Middle frontal gyrus (tissue), 1 donor: ENCODE measurements at regions not wholly inside any gene's neighbourhood (a gene's known extent, or its start where the extent isn't known, plus 50 kb on each side); places are given as distances from the start of the nearest gene placed in this dataset.
"Not testable (repeated sequence)": the region's sequence is repeated elsewhere in the genome, so short reads cannot be mapped to it uniquely, and the experiment has no call there.

Experiments
- DNase-seq: peaks from one replicate; pipeline ENCODE4 v3.0.0-alpha.2; 2015; ENCODE audit warnings: low spot score; ENCODE audit errors: extremely low spot score

- no peak for DNase-seq
Observed at GRCh38 chr18:78822949-78823285, 156.7 kb upstream of the SALL3 start.

- no peak for DNase-seq
Observed at GRCh38 chr18:78825168-78825567, 154.4 kb upstream of the SALL3 start.

GRCh38 chr18:78826631-78827030 is 153.0 kb upstream of the SALL3 start:
- DNase-seq: no peak

- no peak for DNase-seq
Observed at GRCh38 chr18:78827141-78827540, 152.5 kb upstream of the SALL3 start.

DNA sequence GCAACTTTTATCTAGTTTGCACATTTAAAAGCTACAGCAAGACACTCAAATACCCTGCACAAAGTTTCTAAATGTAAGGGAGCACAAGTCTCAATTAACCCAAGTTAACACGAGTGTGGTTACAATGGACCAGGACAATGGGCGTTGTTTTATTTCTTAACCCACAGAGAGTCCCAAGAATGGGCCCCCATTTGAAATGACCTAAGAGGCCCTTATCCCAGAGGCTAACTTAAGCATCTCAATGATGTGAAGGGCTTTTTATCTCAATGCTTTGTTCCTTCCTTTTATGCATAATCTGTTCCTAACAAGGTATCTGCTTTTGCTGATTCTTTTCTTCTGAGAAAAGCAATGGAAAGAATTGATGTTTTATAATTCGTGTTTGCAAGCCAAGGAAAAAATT is 151.5 kb upstream of the SALL3 start:
- no peak for DNase-seq

- DNase-seq: not testable (repeated sequence)
Observed at GRCh38 chr18:78829026-78829425, 150.6 kb upstream of the SALL3 start.

- no peak for DNase-seq
Observed at GRCh38 chr18:78830161-78830560, 149.5 kb upstream of the SALL3 start.

DNA sequence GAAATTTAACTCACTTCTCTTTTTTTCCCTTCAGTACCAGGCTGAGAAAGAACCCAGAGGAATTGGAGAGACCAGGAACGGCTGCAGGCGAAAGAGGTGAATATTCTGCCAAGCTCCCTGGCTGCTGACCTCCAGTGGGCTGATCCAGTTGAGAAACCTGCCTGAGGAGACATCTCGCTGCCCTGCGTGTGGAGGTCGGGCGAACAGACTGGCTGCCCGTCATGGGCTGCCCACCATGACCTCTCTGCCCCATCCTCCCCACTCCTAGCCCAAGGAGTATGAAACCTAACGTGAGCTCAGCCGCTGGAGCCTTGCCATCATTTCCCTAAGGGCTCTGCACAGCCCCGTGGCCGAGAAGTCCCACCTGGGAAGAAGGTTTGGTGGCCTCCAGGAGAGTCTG is 148.8 kb upstream of the SALL3 start:
- DNase-seq: no peak

DNA sequence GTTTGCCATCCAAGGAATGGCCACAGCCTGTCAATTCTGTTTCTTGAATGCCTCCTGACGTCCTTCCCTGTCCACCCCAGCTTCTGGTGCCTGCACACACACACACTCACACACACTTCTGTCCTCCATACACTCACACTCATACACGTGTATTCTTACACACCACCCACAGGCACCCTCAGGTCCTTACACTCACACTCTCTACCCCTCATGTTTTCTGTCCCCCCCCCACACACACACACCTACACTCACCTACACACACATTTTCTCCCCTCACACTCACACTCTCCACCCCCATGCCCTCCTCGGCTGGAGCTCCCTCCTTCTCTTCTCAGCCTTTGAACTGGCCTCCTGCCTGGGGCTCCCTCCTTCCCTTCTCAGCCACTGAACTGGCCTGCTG is 148.0 kb upstream of the SALL3 start:
- DNase-seq: no peak

GRCh38 chr18:78833833-78834232 is 145.8 kb upstream of the SALL3 start:
- no peak for DNase-seq

DNA sequence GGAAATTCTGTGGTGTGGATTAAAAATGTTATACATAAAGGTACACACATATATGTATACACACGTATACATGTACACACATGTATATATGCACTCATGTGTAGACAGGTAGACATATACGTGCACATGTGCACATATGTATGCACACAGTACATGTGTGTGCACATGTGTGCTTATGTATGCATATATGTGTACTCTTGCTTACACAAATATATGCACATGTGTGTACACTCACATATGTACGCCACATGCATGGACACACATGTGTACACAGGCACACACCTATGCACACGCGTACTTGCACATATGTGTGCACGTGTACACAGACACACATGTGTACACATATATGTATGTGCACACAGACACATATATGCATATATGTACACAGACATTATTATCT is 142.8 kb upstream of the SALL3 start:
- no peak for DNase-seq

DNA sequence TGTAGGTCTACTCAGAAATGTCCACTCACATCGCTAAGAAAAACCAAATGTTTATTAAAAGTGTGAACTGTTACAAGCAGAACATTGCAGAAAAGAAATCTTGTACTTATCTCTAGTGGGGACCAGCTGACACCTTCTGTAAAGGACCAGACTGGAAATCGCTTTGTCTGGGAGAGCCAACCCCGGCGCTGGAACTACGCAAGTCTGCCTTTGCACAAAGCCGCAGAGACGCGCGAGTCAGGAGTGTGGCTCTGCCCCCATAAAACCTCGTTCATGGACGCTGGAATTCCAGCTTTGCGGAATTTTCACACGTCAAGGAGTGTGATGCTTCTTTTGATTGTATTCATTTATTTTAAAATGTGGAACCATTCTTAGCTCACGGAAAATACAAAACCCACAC is 141.9 kb upstream of the SALL3 start:
- no peak for DNase-seq

- DNase-seq: no peak
Observed at GRCh38 chr18:78838183-78838582, 141.4 kb upstream of the SALL3 start.

GRCh38 chr18:78849046-78849445 is 130.6 kb upstream of the SALL3 start:
- DNase-seq: no peak

- no peak for DNase-seq
Observed at GRCh38 chr18:78849458-78849857, 130.2 kb upstream of the SALL3 start.

DNA sequence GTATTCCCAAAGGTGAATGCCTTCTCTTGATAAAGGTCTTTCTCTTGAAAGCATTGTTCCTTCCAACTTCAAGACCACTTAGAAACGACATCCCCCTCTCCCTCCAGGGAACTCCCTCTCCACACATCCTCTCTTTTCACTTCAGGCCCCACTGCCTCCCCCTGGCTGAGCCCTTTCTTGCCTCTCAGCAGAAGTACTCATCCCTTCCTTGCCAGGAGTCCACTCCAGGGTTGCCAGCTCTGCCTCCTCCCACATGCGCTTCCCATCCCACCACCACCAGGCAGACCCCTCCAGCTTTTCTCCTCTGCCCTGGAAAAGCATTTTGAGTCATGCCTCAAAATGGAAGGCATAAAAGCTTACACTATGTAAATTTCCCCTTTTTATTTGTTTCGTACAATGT is 126.3 kb upstream of the SALL3 start:
- DNase-seq: no peak

GRCh38 chr18:78855188-78855587 is 124.4 kb upstream of the SALL3 start:
- no peak for DNase-seq

DNA sequence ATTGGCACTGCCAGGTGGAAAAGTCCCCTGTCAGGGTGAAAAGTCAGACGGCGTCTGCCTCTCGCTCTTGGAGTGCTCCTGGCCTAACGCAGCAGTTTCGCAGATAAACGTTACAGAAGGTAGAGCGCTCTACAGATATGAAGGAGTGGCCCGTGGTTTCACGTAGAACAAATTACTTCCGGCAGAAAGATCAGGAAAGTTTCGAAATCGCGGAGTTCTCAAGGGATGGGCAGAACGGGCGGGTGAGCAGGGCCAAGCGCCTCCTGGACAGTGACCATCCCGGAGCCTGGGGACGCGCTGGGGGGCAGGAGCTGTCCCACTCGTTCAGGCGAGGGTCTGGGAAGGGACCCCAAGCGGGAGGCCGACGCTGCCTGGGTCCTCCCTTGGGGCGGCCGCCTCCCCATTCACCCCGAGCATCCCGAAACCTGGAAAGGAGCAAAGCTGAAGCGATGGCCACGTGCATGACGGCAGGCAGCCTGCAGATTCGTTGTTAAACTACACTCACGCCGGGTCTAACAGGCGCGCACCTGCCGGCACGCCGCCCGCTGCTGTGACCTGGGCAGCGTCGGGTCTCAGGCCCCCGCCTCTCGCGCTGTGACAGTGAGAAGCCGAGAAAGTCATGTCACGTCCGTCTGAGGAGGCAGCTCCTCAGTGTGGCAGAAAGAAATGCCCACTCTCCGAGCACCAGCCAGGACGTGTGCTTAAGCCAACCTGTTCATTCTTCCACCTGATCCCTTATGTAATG is 122.9 kb upstream of the SALL3 start:
- DNase-seq: no peak

- DNase-seq: no peak
Observed at GRCh38 chr18:78857314-78858150, 122.1 kb upstream of the SALL3 start.

DNA sequence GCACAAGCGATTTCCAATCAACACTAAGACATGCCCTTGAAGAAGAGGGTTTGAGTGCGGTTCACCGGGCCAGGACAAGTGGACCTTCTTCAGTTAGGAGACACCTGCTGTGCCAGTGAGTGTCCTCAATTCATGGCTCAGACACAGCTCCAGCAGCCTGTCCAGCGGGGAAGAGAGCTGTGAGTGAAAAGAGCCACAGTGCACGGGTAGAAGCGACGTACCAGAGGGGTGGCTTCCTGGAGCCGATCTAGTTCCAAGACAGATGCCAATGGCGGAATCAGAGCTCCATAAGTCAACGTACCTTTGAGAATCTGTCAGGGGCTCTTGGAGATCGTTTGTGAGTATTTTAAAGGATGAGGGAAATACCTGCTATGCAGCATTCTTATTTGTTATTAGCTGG is 119.9 kb upstream of the SALL3 start:
- DNase-seq: no peak

- no peak for DNase-seq
Observed at GRCh38 chr18:78860117-78860516, 119.5 kb upstream of the SALL3 start.

DNA sequence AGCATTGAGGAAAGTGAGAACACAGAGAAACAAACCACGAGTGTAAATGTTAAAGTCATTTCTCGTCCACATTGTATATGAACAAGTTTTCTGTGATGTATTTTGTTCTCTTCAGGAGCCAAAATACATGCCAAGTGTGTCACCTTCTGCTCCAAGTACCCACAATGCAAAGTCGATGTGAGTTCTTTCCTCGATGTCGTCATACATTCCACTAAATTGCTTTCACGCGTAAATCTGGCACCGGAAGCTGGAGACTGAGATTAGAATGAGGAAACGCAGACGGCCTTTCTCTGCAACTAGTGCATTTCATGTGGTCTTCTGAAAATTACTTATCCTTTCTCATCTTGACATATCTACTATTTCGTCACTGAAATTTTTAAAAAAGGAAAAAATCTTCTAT is 118.5 kb upstream of the SALL3 start:
- no peak for DNase-seq

- DNase-seq: no peak
Observed at GRCh38 chr18:78861706-78862105, 117.9 kb upstream of the SALL3 start.
